PC-3 (cell line): ENCODE measurements at regions not wholly inside any gene's neighbourhood (a gene's known extent, or its start where the extent isn't known, plus 50 kb on each side); places are given as distances from the start of the nearest gene placed in this dataset.

Experiments
- ATAC-seq: fragments of 200-7000 bp; cut with Tn5 transposase; 2 replicates; pipeline ENCODE4 v1.9.1; 2020; ENCODE audit warnings: mild to moderate bottlenecking, moderate library complexity
- BruUV-seq: library from RNA; stranded (reverse); fragments of 400-500 nt; replicated peaks from 2 replicates; lab custom pipeline; 2021; lab: Mats Ljungman, UMichigan
- CTCF ChIA-PET: fragments of 300-600 bp; sonication (Branson Sonifier 250); formaldehyde crosslinking; loops from one replicate; lab custom pipeline; 2022; ENCODE audit warnings: antibody characterized with exemption; lab: Charles Lee
- POLR2A ChIA-PET: fragments of 300-600 bp; sonication (Branson Sonifier 250); formaldehyde crosslinking; loops from one replicate; lab custom pipeline; 2022; ENCODE audit warnings: antibody characterized with exemption; ENCODE audit not compliant: unreplicated experiment; lab: Charles Lee
- DNase-seq: peaks from one replicate; pipeline ENCODE4 v3.0.0-alpha.2; 2015
- H2AFZ ChIP-seq: fragments of 300-600 bp; sonication (generic); 2 replicates; pipeline ENCODE4 v1.6.0; 2016; ENCODE audit warnings: antibody characterized with exemption, low read length
- H3F3A ChIP-seq: fragments of 300-600 bp; sonication (generic); one replicate; pipeline ENCODE4 v1.6.0; 2017; ENCODE audit warnings: antibody characterized with exemption, low read length, control low read depth, mild to moderate bottlenecking; ENCODE audit not compliant: unreplicated experiment
- H3K27ac ChIP-seq: fragments of 300-600 bp; sonication (generic); 2 replicates; pipeline ENCODE4 v1.5.1; 2016; ENCODE audit warnings: mild to moderate bottlenecking, low read length
- H3K27me3 ChIP-seq: fragments of 300-600 bp; sonication (generic); 2 replicates; pipeline ENCODE4 v1.6.1; 2016; ENCODE audit warnings: low read length, mixed read lengths
- H3K36me3 ChIP-seq: fragments of 300-600 bp; sonication (generic); 2 replicates; pipeline ENCODE4 v1.6.1; 2016; ENCODE audit warnings: low read depth, mixed run types, low read length, mixed read lengths
- H3K4me1 ChIP-seq: fragments of 300-600 bp; sonication (generic); 2 replicates; pipeline ENCODE4 v1.5.1; 2016; ENCODE audit warnings: low read length; ENCODE audit not compliant: insufficient read depth
- H3K4me2 ChIP-seq: fragments of 300-600 bp; sonication (generic); 2 replicates; pipeline ENCODE4 v1.6.0; 2016; ENCODE audit warnings: low read length
- H3K4me3 ChIP-seq: fragments of 300-600 bp; sonication (generic); 2 replicates; pipeline ENCODE4 v1.5.1; 2016; ENCODE audit warnings: mild to moderate bottlenecking, low read length, mixed read lengths
- H3K79me2 ChIP-seq: fragments of 300-600 bp; sonication (generic); 2 replicates; pipeline ENCODE4 v1.6.1; 2017; ENCODE audit warnings: low read length, mixed read lengths
- H3K9ac ChIP-seq: fragments of 300-600 bp; sonication (generic); 2 replicates; pipeline ENCODE4 v1.6.0; 2016; ENCODE audit warnings: mild to moderate bottlenecking, low read length
- H3K9me2 ChIP-seq: fragments of 300-600 bp; sonication (generic); replicated peaks from 2 replicates; pipeline ENCODE4 v1.6.1; 2016; ENCODE audit warnings: mixed run types, low read length, mixed read lengths
- H3K9me3 ChIP-seq: fragments of 300-600 bp; sonication (generic); 2 replicates; pipeline ENCODE4 v1.6.1; 2016; ENCODE audit warnings: low read length, mixed read lengths
- H4K20me1 ChIP-seq: fragments of 300-600 bp; sonication (generic); 2 replicates; pipeline ENCODE4 v1.6.1; 2016; ENCODE audit warnings: low read length, mixed read lengths
- CTCF ChIP-seq: fragments of 300-600 bp; sonication (generic); conservative IDR thresholded peaks from 2 replicates; pipeline ENCODE4 v1.5.1; 2017; ENCODE audit warnings: antibody characterized with exemption, low read depth, mild to moderate bottlenecking, low read length
- EZH2 ChIP-seq: fragments of 300-600 bp; sonication (generic); IDR thresholded peaks from one replicate; pipeline ENCODE4 v1.6.1; 2017; ENCODE audit warnings: antibody characterized with exemption, mild to moderate bottlenecking, low read length; ENCODE audit not compliant: unreplicated experiment
- EZH2phosphoT487 ChIP-seq: fragments of 300-600 bp; sonication (generic); IDR thresholded peaks from 2 replicates; pipeline ENCODE4 v1.6.1; 2018; ENCODE audit warnings: mild to moderate bottlenecking, antibody characterized with exemption, low read length, borderline replicate concordance
- intact Hi-C: fragments of 100-400 bp; cut with micrococcal nuclease; formaldehyde crosslinking; loops from 2 replicates; pipeline ENCODE4 v1.9.0; 2023

- Histone ChIP-seq H3K9ac (no peak overlapping the region), H3K9me2 (no peaks in the 10 kb centered on the region), H3K27me3 (no peaks in the 10 kb centered on the region), H3K4me1 (no peaks in the 10 kb centered on the region), H2AFZ (no peak overlapping the region), H3K79me2 (no peaks in the 10 kb centered on the region), H4K20me1 (no peaks in the 10 kb centered on the region), H3K27ac (no peak overlapping the region), H3K36me3 (no peaks in the 10 kb centered on the region), H3F3A (no peaks in the 10 kb centered on the region), H3K9me3 (peaks cover 16% of the 10 kb centered on the region; the same call in 1 of the 2 replicates), H3K4me2 (no peak overlapping the region), H3K4me3 (no peak overlapping the region)
- TF ChIP-seq EZH2 (no peak), EZH2phosphoT487 (no peak)
- POLR2A ChIA-PET, result no interaction called here
- DNase-seq, result peak; percentile 13
- intact Hi-C loops, result no loop called here
- CTCF ChIA-PET, result no interaction called here
- ATAC-seq, result no peak
- no TSS peak for BruUV-seq
These were observed 268.6 kb upstream of the ARRDC3 start for GRCh38 chr5:91651704-91652103.

GRCh38 chr5:91645347-91645746 lies 262.2 kb upstream of the ARRDC3 start:
- ATAC-seq, result no peak
- no peak overlapping the region for H3K27ac ChIP-seq
- intact Hi-C loops, result loop anchor here (10.0 kb wide), 2 partner anchors 179 to 369 kb away; no protein-coding TSS in a partner anchor

GRCh38 chr5:91643797-91644196 lies 260.7 kb upstream of the ARRDC3 start:
- Histone ChIP-seq H3K9ac (no peak overlapping the region), H3F3A (no peaks in the 10 kb centered on the region), H3K27me3 (peaks cover 5% of the 10 kb centered on the region; the same call in 1 of the 2 replicates), H3K79me2 (no peaks in the 10 kb centered on the region), H2AFZ (no peak overlapping the region), H3K36me3 (no peaks in the 10 kb centered on the region), H3K27ac (no peak overlapping the region), H3K9me2 (no peaks in the 10 kb centered on the region), H3K4me3 (no peak overlapping the region), H3K4me1 (no peaks in the 10 kb centered on the region), H3K9me3 (no peaks in the 10 kb centered on the region), H4K20me1 (no peaks in the 10 kb centered on the region), H3K4me2 (no peak overlapping the region)
- intact Hi-C loops, result loop anchor here (5.0 to 10.0 kb wide), 4 partner anchors 154 to 664 kb away; no protein-coding TSS in a partner anchor
- BruUV-seq, result no TSS peak
- TF ChIP-seq CTCF, result no peak
- TF ChIP-seq EZH2, result no peak
- CTCF ChIA-PET, result no interaction called here
- POLR2A ChIA-PET, result interaction anchor here (0.6 kb wide), 1 partner anchor 284 kb away, joined by 3 read pairs; no protein-coding TSS in a partner anchor
- DNase-seq (no peak), ATAC-seq (no peak)

More at GRCh38 chr5:91645347-91645746, 262.2 kb upstream of the ARRDC3 start:
- no peaks in the 10 kb centered on the region for H3K9me3 ChIP-seq
- DNase-seq, result no peak
- no peak overlapping the region for H3K9ac ChIP-seq
- no peaks in the 10 kb centered on the region for H3K4me1 ChIP-seq
- BruUV-seq, result no TSS peak
- H3K27me3 ChIP-seq, result no peaks in the 10 kb centered on the region
- no peak overlapping the region for H3K4me2 ChIP-seq
- H3K4me3 ChIP-seq, result no peak overlapping the region
- ChIA-PET POLR2A (no interaction called here), CTCF (no interaction called here)
- no peak for TF ChIP-seq EZH2
- TF ChIP-seq CTCF, result no peak
- no peak for TF ChIP-seq EZH2phosphoT487
- no peaks in the 10 kb centered on the region for H3K79me2 ChIP-seq
- no peaks in the 10 kb centered on the region for H4K20me1 ChIP-seq
- H3K9me2 ChIP-seq, result no peaks in the 10 kb centered on the region
- no peak overlapping the region for H2AFZ ChIP-seq
- H3F3A ChIP-seq, result no peaks in the 10 kb centered on the region
- no peaks in the 10 kb centered on the region for H3K36me3 ChIP-seq
